Neural progenitor cell (in vitro differentiated cells): ENCODE measurements at regions not wholly inside any gene's neighbourhood (a gene's known extent, or its start where the extent isn't known, plus 50 kb on each side); places are given as distances from the start of the nearest gene placed in this dataset.

Experiments
- DNase-seq: peaks from one replicate; pipeline ENCODE4 v3.0.0-alpha.2; 2016; ENCODE audit warnings: low spot score
- H2AFZ ChIP-seq: fragments of 200-600 bp; sonication (generic); replicated peaks from 2 replicates; pipeline ENCODE4 v1.6.1; 2016; ENCODE audit warnings: antibody characterized with exemption
- H3F3A ChIP-seq: fragments of 200-600 bp; sonication (generic); 2 replicates; pipeline ENCODE4 v1.6.1; 2016; ENCODE audit warnings: antibody characterized with exemption, low read depth
- H3K27ac ChIP-seq: fragments of 200-600 bp; sonication (generic); 2 replicates; pipeline ENCODE4 v1.5.1; 2016; ENCODE audit warnings: mild to moderate bottlenecking
- H3K27me3 ChIP-seq: fragments of 200-600 bp; sonication (generic); 2 replicates; pipeline ENCODE4 v1.6.1; 2016; ENCODE audit warnings: mild to moderate bottlenecking, moderate library complexity
- H3K36me3 ChIP-seq: fragments of 200-600 bp; sonication (generic); 2 replicates; pipeline ENCODE4 v1.5.1; 2016
- H3K4me1 ChIP-seq: fragments of 200-600 bp; sonication (generic); 2 replicates; pipeline ENCODE4 v1.6.1; 2016; ENCODE audit warnings: mixed run types
- H3K4me2 ChIP-seq: fragments of 200-600 bp; sonication (generic); 2 replicates; pipeline ENCODE4 v1.6.1; 2016
- H3K4me3 ChIP-seq: fragments of 200-600 bp; sonication (generic); 2 replicates; pipeline ENCODE4 v1.5.1; 2016
- H3K79me2 ChIP-seq: fragments of 200-600 bp; sonication (generic); 2 replicates; pipeline ENCODE4 v1.6.1; 2016; ENCODE audit warnings: low read depth
- H3K9ac ChIP-seq: fragments of 200-600 bp; sonication (generic); 2 replicates; pipeline ENCODE4 v1.6.1; 2016
- H3K9me3 ChIP-seq: fragments of 200-600 bp; sonication (generic); 2 replicates; pipeline ENCODE4 v1.5.1; 2016; ENCODE audit warnings: low read depth
- H4K20me1 ChIP-seq: fragments of 200-600 bp; sonication (generic); 2 replicates; pipeline ENCODE4 v1.6.1; 2016; ENCODE audit warnings: low read depth
- H3K27ac Mint-ChIP-seq: 3 replicates; pipeline ENCODE4 v1.8.0; 2021; ENCODE audit warnings: mixed read lengths
- H3K27me3 Mint-ChIP-seq: 2 replicates; pipeline ENCODE4 v1.8.0; 2022; ENCODE audit warnings: low read depth, mild to moderate bottlenecking, inconsistent platforms, moderate library complexity, mixed read lengths; ENCODE audit not compliant: insufficient read depth
- H3K36me3 Mint-ChIP-seq: 3 replicates; pipeline ENCODE4 v1.8.0; 2021; ENCODE audit warnings: mixed read lengths
- H3K4me1 Mint-ChIP-seq: 3 replicates; pipeline ENCODE4 v1.8.0; 2021; ENCODE audit warnings: mixed read lengths
- H3K4me3 Mint-ChIP-seq: 3 replicates; pipeline ENCODE4 v1.8.0; 2021; ENCODE audit warnings: mild to moderate bottlenecking, moderate library complexity, mixed read lengths
- H3K9me3 Mint-ChIP-seq: 3 replicates; pipeline ENCODE4 v1.8.0; 2020; ENCODE audit warnings: mixed read lengths
- CTCF ChIP-seq: fragments of 200-600 bp; sonication (generic); IDR thresholded peaks from 2 replicates; pipeline ENCODE4 v1.5.1; 2017; ENCODE audit warnings: antibody characterized with exemption, mild to moderate bottlenecking
- EZH2 ChIP-seq: fragments of 200-600 bp; sonication (generic); IDR thresholded peaks from 2 replicates; pipeline ENCODE4 v1.6.1; 2017; ENCODE audit warnings: antibody characterized with exemption, mild to moderate bottlenecking, moderate library complexity
- EZH2phosphoT487 ChIP-seq: fragments of 200-600 bp; sonication (generic); IDR thresholded peaks from 2 replicates; pipeline ENCODE4 v1.6.1; 2017; ENCODE audit warnings: antibody characterized with exemption

GRCh38 chr7:98703916-98704315 is 86.8 kb downstream of the NPTX2 start:
- DNase-seq: no peak
- Histone ChIP-seq H3K36me3 (no peaks in the 10 kb centered on the region), H3F3A (no peaks in the 10 kb centered on the region), H2AFZ (peak overlapping the region; percentile 26), H4K20me1 (no peaks in the 10 kb centered on the region), H3K79me2 (no peaks in the 10 kb centered on the region), H3K27ac (no peak overlapping the region), H3K9me3 (no peaks in the 10 kb centered on the region), H3K4me1 (no peaks in the 10 kb centered on the region), H3K4me2 (no peak overlapping the region), H3K27me3 (peaks cover 16% of the 10 kb centered on the region), H3K4me3 (no peak overlapping the region), H3K9ac (no peak overlapping the region)
- Mint-ChIP-seq H3K9me3 (no peaks in the 10 kb centered on the region), H3K27ac (no peak overlapping the region), H3K27me3 (peaks cover 3% of the 10 kb centered on the region), H3K4me3 (no peak overlapping the region), H3K4me1 (peaks cover 7% of the 10 kb centered on the region), H3K36me3 (no peaks in the 10 kb centered on the region)
- TF ChIP-seq EZH2: no peak
- TF ChIP-seq CTCF: no peak
- TF ChIP-seq EZH2phosphoT487: no peak

GRCh38 chr7:98705626-98706025 is 88.5 kb downstream of the NPTX2 start:
- no peak for DNase-seq
- peaks cover 7% of the 10 kb centered on the region for H3K4me1 Mint-ChIP-seq
- H3K9ac ChIP-seq: no peak overlapping the region
- H2AFZ ChIP-seq: no peak overlapping the region
- H3K27me3 ChIP-seq: peaks cover 16% of the 10 kb centered on the region
- H3K27ac Mint-ChIP-seq: peak overlapping the region; percentile 44
- no peak for TF ChIP-seq CTCF
- no peak for TF ChIP-seq EZH2
- TF ChIP-seq EZH2phosphoT487: no peak
- no peaks in the 10 kb centered on the region for H3K4me1 ChIP-seq
- H3K4me3 ChIP-seq: no peak overlapping the region
- no peaks in the 10 kb centered on the region for H3K9me3 Mint-ChIP-seq
- peak overlapping the region; percentile 66 for H3K4me3 Mint-ChIP-seq
- no peaks in the 10 kb centered on the region for H3K36me3 Mint-ChIP-seq
- H3K27ac ChIP-seq: no peak overlapping the region
- H3K4me2 ChIP-seq: no peak overlapping the region
- H3K27me3 Mint-ChIP-seq: peaks cover 2% of the 10 kb centered on the region
- no peaks in the 10 kb centered on the region for H3K79me2 ChIP-seq
- H3F3A ChIP-seq: no peaks in the 10 kb centered on the region
- no peaks in the 10 kb centered on the region for H4K20me1 ChIP-seq
- H3K9me3 ChIP-seq: no peaks in the 10 kb centered on the region
- no peaks in the 10 kb centered on the region for H3K36me3 ChIP-seq

- H3K27me3 Mint-ChIP-seq: no peaks in the 10 kb centered on the region
- H3K36me3 Mint-ChIP-seq: no peaks in the 10 kb centered on the region
- Histone ChIP-seq H3F3A (no peaks in the 10 kb centered on the region), H3K36me3 (no peaks in the 10 kb centered on the region), H3K4me2 (no peak overlapping the region), H3K4me1 (no peaks in the 10 kb centered on the region), H3K9ac (no peak overlapping the region), H3K27me3 (peaks cover 16% of the 10 kb centered on the region), H4K20me1 (no peaks in the 10 kb centered on the region), H3K4me3 (no peak overlapping the region), H3K27ac (no peak overlapping the region), H2AFZ (no peak overlapping the region), H3K79me2 (no peaks in the 10 kb centered on the region), H3K9me3 (no peaks in the 10 kb centered on the region)
- peaks cover 7% of the 10 kb centered on the region for H3K4me1 Mint-ChIP-seq
- H3K4me3 Mint-ChIP-seq: no peak overlapping the region
- TF ChIP-seq EZH2: no peak
- TF ChIP-seq EZH2phosphoT487: no peak
- no peak for TF ChIP-seq CTCF
- H3K27ac Mint-ChIP-seq: no peak overlapping the region
- no peak for DNase-seq
- no peaks in the 10 kb centered on the region for H3K9me3 Mint-ChIP-seq
Observed at GRCh38 chr7:98707076-98707475, 90.0 kb downstream of the NPTX2 start.

GRCh38 chr7:98711945-98712344 is 94.9 kb downstream of the NPTX2 start:
- no peaks in the 10 kb centered on the region for H3K36me3 ChIP-seq
- H3K36me3 Mint-ChIP-seq: no peaks in the 10 kb centered on the region
- H3K9me3 ChIP-seq: no peaks in the 10 kb centered on the region
- H3K27me3 Mint-ChIP-seq: peaks cover 2% of the 10 kb centered on the region
- H2AFZ ChIP-seq: no peak overlapping the region
- H3K9me3 Mint-ChIP-seq: no peaks in the 10 kb centered on the region
- peaks cover 6% of the 10 kb centered on the region for H3K27me3 ChIP-seq
- no peaks in the 10 kb centered on the region for H4K20me1 ChIP-seq
- H3K4me3 ChIP-seq: no peak overlapping the region
- H3K4me1 ChIP-seq: no peaks in the 10 kb centered on the region
- no peak overlapping the region for H3K27ac ChIP-seq
- no peak overlapping the region for H3K27ac Mint-ChIP-seq
- DNase-seq: no peak
- no peak for TF ChIP-seq CTCF
- TF ChIP-seq EZH2phosphoT487: no peak
- TF ChIP-seq EZH2: no peak
- H3K4me1 Mint-ChIP-seq: no peaks in the 10 kb centered on the region
- no peaks in the 10 kb centered on the region for H3F3A ChIP-seq
- no peaks in the 10 kb centered on the region for H3K79me2 ChIP-seq
- H3K4me2 ChIP-seq: no peak overlapping the region
- no peak overlapping the region for H3K4me3 Mint-ChIP-seq
- H3K9ac ChIP-seq: no peak overlapping the region
